HepG2 (cell line): ENCODE measurements at regions not wholly inside any gene's neighbourhood (a gene's known extent, or its start where the extent isn't known, plus 50 kb on each side); places are given as distances from the start of the nearest gene placed in this dataset.

Source experiments
- ATAC-seq: fragments of 200-7000 bp; cut with Tn5 transposase; 3 replicates; pipeline ENCODE4 v1.9.1; 2020; ENCODE audit warnings: mild to moderate bottlenecking, moderate library complexity
- BruUV-seq: library from RNA; stranded (reverse); fragments of 400-500 nt; replicated peaks from 2 replicates; lab custom pipeline; 2021; lab: Mats Ljungman, UMichigan
- CTCF ChIA-PET: fragments of 300-600 bp; formaldehyde crosslinking; extraction: SDS; loops from one replicate; lab custom pipeline; 2021; ENCODE audit warnings: low total read pairs, inconsistent platforms, low intra/inter-chr PET ratio; lab: Yijun Ruan, JAX
- POLR2A ChIA-PET: fragments of 350-600 bp; sonication (Branson Sonifier 250); formaldehyde crosslinking; loops from one replicate; lab custom pipeline; 2020; ENCODE audit warnings: antibody characterized with exemption, inconsistent platforms; lab: Yijun Ruan, JAX
- DNase-seq: peaks from one replicate; pipeline ENCODE4 v3.0.0-alpha.2; 2015; ENCODE audit warnings: low spot score
- FAIRE-seq: peaks from 3 replicates; lab custom pipeline; 2011; peaks lifted over from hg19 to GRCh38; lab: Jason Lieb, UNC
- H2AFZ ChIP-seq: one replicate; pipeline ENCODE4 v1.6.1; 2011; ENCODE audit warnings: low read length, inconsistent platforms
- H3K27ac ChIP-seq: fragments of 300-600 bp; 3 replicates; pipeline ENCODE4 v1.8.0; 2011; ENCODE audit warnings: mixed run types, mild to moderate bottlenecking, mixed read lengths, low read length, inconsistent platforms; ENCODE audit not compliant: insufficient read depth; ENCODE audit errors: extremely low read length
- H3K27me3 ChIP-seq, 2 experiments: fragments of 200-600 bp in 1 of 2; 2 replicates in 1 of 2; 3 replicates in 1 of 2; pipeline versions ENCODE4 v1.6.0 to v1.8.0; 2011; ENCODE audit warnings: low read length in 2 of 2, mild to moderate bottlenecking in 2 of 2, moderate library complexity in 2 of 2, inconsistent platforms in 1 of 2; ENCODE audit not compliant: insufficient read depth in 2 of 2, control insufficient read depth in 1 of 2
- H3K36me3 ChIP-seq, 2 experiments: fragments of 200-600 bp in 1 of 2; replicated peaks in 1 of 2; 2 replicates in 1 of 2; 3 replicates in 1 of 2; pipeline versions ENCODE4 v1.5.1 to v1.8.0; 2011; ENCODE audit warnings: low read length in 2 of 2, inconsistent platforms in 1 of 2; ENCODE audit not compliant: insufficient read depth in 2 of 2, control insufficient read depth in 1 of 2
- H3K4me1 ChIP-seq: 2 replicates; pipeline ENCODE4 v1.5.1; 2012; ENCODE audit warnings: low read length, inconsistent platforms; ENCODE audit not compliant: insufficient read depth
- H3K4me2 ChIP-seq: 2 replicates; pipeline ENCODE4 v1.6.0; 2011; ENCODE audit warnings: low read depth, low read length, inconsistent platforms
- H3K4me3 ChIP-seq, 3 experiments: fragments of 200-600 bp in 1 of 3; sonication (generic), shearing (Covaris generic) in 1 of 3; replicated peaks in 1 of 3; 2 replicates each; pipeline ENCODE4 v1.5.1; 2011 to 2016; ENCODE audit warnings: low read length in 3 of 3, inconsistent platforms in 2 of 3, low read depth in 2 of 3, mild to moderate bottlenecking in 2 of 3, control low read depth in 1 of 3, mixed read lengths in 1 of 3; ENCODE audit not compliant: insufficient read depth in 1 of 3
- H3K79me2 ChIP-seq: one replicate; pipeline ENCODE4 v1.6.1; 2011; ENCODE audit warnings: low read length, inconsistent platforms; ENCODE audit not compliant: insufficient read depth
- H3K9ac ChIP-seq: 2 replicates; pipeline ENCODE4 v1.6.0; 2011; ENCODE audit warnings: mild to moderate bottlenecking, low read depth, low read length, inconsistent platforms; ENCODE audit not compliant: insufficient read depth
- H3K9me3 ChIP-seq: 2 replicates; pipeline ENCODE4 v1.5.1; 2012; ENCODE audit warnings: mild to moderate bottlenecking, low read length
- H4K20me1 ChIP-seq: 2 replicates; pipeline ENCODE4 v1.6.0; 2011; ENCODE audit warnings: inconsistent platforms, mild to moderate bottlenecking, low read length, moderate library complexity; ENCODE audit not compliant: insufficient read depth
- KDM1A ChIP-seq: IDR thresholded peaks from 2 replicates; pipeline ENCODE4 v1.6.1; 2016; ENCODE audit warnings: missing compliant biosample characterization
- MNT ChIP-seq: fragments of 450-650 bp; IDR thresholded peaks from 2 replicates; pipeline ENCODE4 v1.6.1; 2016
- PRDM4 ChIP-seq: sonication (generic); formaldehyde crosslinking; IDR thresholded peaks from 2 replicates; pipeline ENCODE4 v1.9.0; 2021; ENCODE audit warnings: missing genetic modification reagents, borderline replicate concordance
- SIN3A ChIP-seq: IDR thresholded peaks from 2 replicates; pipeline ENCODE4 v1.6.1; 2011; ENCODE audit warnings: low read depth, mild to moderate bottlenecking, control low read depth, low read length, borderline replicate concordance
- SMAD9 ChIP-seq: sonication (generic); formaldehyde crosslinking; IDR thresholded peaks from 2 replicates; pipeline ENCODE4 v1.5.1; 2020; ENCODE audit warnings: mild to moderate bottlenecking, missing genetic modification reagents
- SSRP1 ChIP-seq: IDR thresholded peaks from 2 replicates; pipeline ENCODE4 v1.6.1; 2016; ENCODE audit warnings: control low read depth
- TFAP4 ChIP-seq: sonication (generic); IDR thresholded peaks from 2 replicates; pipeline ENCODE4 v1.6.1; 2016; ENCODE audit warnings: low read depth, borderline replicate concordance
- ZNF24 ChIP-seq: fragments of 450-650 bp; IDR thresholded peaks from 2 replicates; pipeline ENCODE4 v1.6.1; 2017; ENCODE audit warnings: antibody characterized with exemption, mild to moderate bottlenecking
- ZNF839 ChIP-seq: sonication (generic); formaldehyde crosslinking; IDR thresholded peaks from 2 replicates; pipeline ENCODE4 v1.4.0; 2020; ENCODE audit warnings: missing genetic modification reagents, mild to moderate bottlenecking, borderline replicate concordance
- ZSCAN20 ChIP-seq: sonication (generic); formaldehyde crosslinking; IDR thresholded peaks from 2 replicates; pipeline ENCODE4 v1.4.0; 2020; ENCODE audit warnings: missing genetic modification reagents, mild to moderate bottlenecking, borderline replicate concordance
- WGBS: methylation state at CpG from one replicate; pipeline ENCODE4 v1.1.6; 2017; ENCODE audit warnings: low lambda C conversion rate; 5-methylcytosine and 5-hydroxymethylcytosine counted together
- in situ Hi-C: cut with HindIII; loops from 2 replicates; pipeline ENCODE4 v1.10.0; 2017; ENCODE audit warnings: low pct_unique_long_range_greater_than_20kb; ENCODE audit not compliant: extremely low pct_ligation_motif_present
- intact Hi-C: fragments of 100-400 bp; cut with micrococcal nuclease; formaldehyde crosslinking; loops from one replicate; pipeline ENCODE4 v1.10.0; 2022; ENCODE audit not compliant: unreplicated experiment

- no peak for TF ChIP-seq ZNF24
Observed at GRCh38 chr17:6233856-6234255, 163.7 kb downstream of the WSCD1 start (continued).

- CTCF ChIA-PET: no interaction called here
- TF ChIP-seq TFAP4 (no peak), ZNF839 (CRISPR knock-in tag) (no peak), ZSCAN20 (CRISPR knock-in tag) (no peak), MNT (peak; percentile 37; the same call in 1 of the 2 replicates), PRDM4 (CRISPR knock-in tag) (no peak), SSRP1 (CRISPR knock-in tag) (no peak), SIN3A (no peak), SMAD9 (no peak), KDM1A (CRISPR knock-in tag) (no peak)
- TF ChIP-seq, all 625 proteins: peak for 1
- whole genome bisulfite sequencing: 59% methylated on average over 4 of the region's 4 CpGs
- no peaks in the 10 kb centered on the region for H3K36me3 ChIP-seq
- no peak overlapping the region for H3K4me2 ChIP-seq
- H3K79me2 ChIP-seq: no peaks in the 10 kb centered on the region
- no peaks in the 10 kb centered on the region for H3K9me3 ChIP-seq
- H3K27ac ChIP-seq: no peak overlapping the region
- POLR2A ChIA-PET: no interaction called here
- FAIRE-seq: no peak
- in situ Hi-C loops: no loop called here
- BruUV-seq: no TSS peak
- intact Hi-C loops: no loop called here
- no peak for DNase-seq
- no peak for ATAC-seq
- no peak overlapping the region for H3K4me3 ChIP-seq
- no peak overlapping the region for H3K9ac ChIP-seq
- no peaks in the 10 kb centered on the region for H4K20me1 ChIP-seq
- no peaks in the 10 kb centered on the region for H3K4me1 ChIP-seq
- no peak overlapping the region for H2AFZ ChIP-seq
- peaks cover 2 to 21% of the 10 kb centered on the region in 2 experiments; a peak in 3 of 5 replicates for H3K27me3 ChIP-seq
Observed at GRCh38 chr17:6233339-6233738, 163.2 kb downstream of the WSCD1 start.
